Small intestine (tissue), 7 donors: ENCODE measurements at regions not wholly inside any gene's neighbourhood (a gene's known extent, or its start where the extent isn't known, plus 50 kb on each side); places are given as distances from the start of the nearest gene placed in this dataset.
"Not testable (repeated sequence)": the region's sequence is repeated elsewhere in the genome, so short reads cannot be mapped to it uniquely, and the experiment has no call there.

Source experiments
- DNase-seq, 2 donors: peaks; one replicate each; pipeline versions ENCODE4 v3.0.0 to v3.0.0-alpha.2; 2013
- FAIRE-seq: peaks from 2 replicates; lab custom pipeline; 2012; peaks lifted over from hg19 to GRCh38; lab: Jason Lieb, UNC
- H3K27ac ChIP-seq, 3 donors: one replicate each; pipeline ENCODE4 v1.5.1; 2013; ENCODE audit warnings: low read length in 2 of 3, mild to moderate bottlenecking in 2 of 3, control low read depth in 1 of 3, inconsistent platforms in 1 of 3, low read depth in 1 of 3, moderate library complexity in 1 of 3
- H3K27me3 ChIP-seq, 3 donors: one replicate each; pipeline ENCODE4 v1.6.1; 2013; ENCODE audit warnings: low read length in 3 of 3, inconsistent platforms in 1 of 3; ENCODE audit not compliant: control insufficient read depth in 3 of 3, insufficient read depth in 3 of 3
- H3K36me3 ChIP-seq, 3 donors: one replicate each; pipeline ENCODE4 v1.6.1; 2013; ENCODE audit warnings: low read length in 3 of 3, inconsistent platforms in 1 of 3, low read depth in 1 of 3, mild to moderate bottlenecking in 1 of 3, moderate library complexity in 1 of 3; ENCODE audit not compliant: control insufficient read depth in 3 of 3, insufficient read depth in 2 of 3
- H3K4me1 ChIP-seq, 3 donors: one replicate each; pipeline ENCODE4 v1.6.1; 2013; ENCODE audit warnings: low read length in 2 of 3, inconsistent platforms in 1 of 3, low read depth in 1 of 3, mild to moderate bottlenecking in 1 of 3, moderate library complexity in 1 of 3; ENCODE audit not compliant: control insufficient read depth in 3 of 3, insufficient read depth in 2 of 3
- H3K4me3 ChIP-seq, 3 donors: one replicate each; pipeline ENCODE4 v1.5.1; 2013; ENCODE audit warnings: low read length in 3 of 3, control low read depth in 1 of 3, inconsistent platforms in 1 of 3, low read depth in 1 of 3, mild to moderate bottlenecking in 1 of 3, moderate library complexity in 1 of 3
- H3K9me3 ChIP-seq, 2 donors: one replicate each; pipeline ENCODE4 v1.6.1; 2013; ENCODE audit warnings: low read depth in 1 of 2, low read length in 1 of 2; ENCODE audit not compliant: control insufficient read depth in 2 of 2, insufficient read depth in 1 of 2
- WGBS, 3 donors: extraction: QIAGEN DNeasy Blood & Tissue Kit; methylation state at CpG; one replicate each; pipeline ENCODE4 v1.1.7; 2013; 5-methylcytosine and 5-hydroxymethylcytosine counted together
- donor health status: healthy with polysubstance abuse.
- donor health status: control.
- donor health status: control.
- donor health status: Bipolar disorder and iron deficiency.
- donor health status: healthy.

GRCh38 chrX:108896349-108896748 lies 160.0 kb upstream of the IRS4 start:
- H3K27me3 ChIP-seq, FAIRE-seq, H3K4me1 ChIP-seq, H3K27ac ChIP-seq, DNase-seq, H3K36me3 ChIP-seq, H3K4me3 ChIP-seq: not testable (repeated sequence)
- peaks cover 0 to 20% of the 10 kb centered on the region in 2 donors for H3K9me3 ChIP-seq

GRCh38 chrX:108892501-108892900 lies 156.1 kb upstream of the IRS4 start:
- H3K9me3 ChIP-seq = peaks cover 0 to 20% of the 10 kb centered on the region in 2 donors
- DNase-seq = no peak
- no peak overlapping the region for H3K27ac ChIP-seq
- no peaks in the 10 kb centered on the region for H3K27me3 ChIP-seq
- no peaks in the 10 kb centered on the region for H3K4me1 ChIP-seq
- H3K36me3 ChIP-seq = no peaks in the 10 kb centered on the region
- no peak overlapping the region for H3K4me3 ChIP-seq
- no peak for FAIRE-seq

GRCh38 chrX:108875548-108875947 lies 139.2 kb upstream of the IRS4 start:
- no peak overlapping the region for H3K4me3 ChIP-seq
- H3K4me1 ChIP-seq = no peaks in the 10 kb centered on the region
- FAIRE-seq (no peak), DNase-seq (no peak)
- H3K27me3 ChIP-seq = no peaks in the 10 kb centered on the region
- H3K9me3 ChIP-seq = no peaks in the 10 kb centered on the region
- H3K27ac ChIP-seq = no peak overlapping the region
- H3K36me3 ChIP-seq = no peaks in the 10 kb centered on the region

GRCh38 chrX:108843039-108843438 lies 106.7 kb upstream of the IRS4 start:
- H3K27ac ChIP-seq, H3K4me3 ChIP-seq, H3K27me3 ChIP-seq, DNase-seq, H3K4me1 ChIP-seq, H3K9me3 ChIP-seq, H3K36me3 ChIP-seq, FAIRE-seq: not testable (repeated sequence)
- WGBS, 3 donors = 79 to 94% (median 85%) methylated on average over 1 of the region's 1 CpG

- H3K9me3 ChIP-seq = no peaks in the 10 kb centered on the region
- no peak for FAIRE-seq
- WGBS, 3 donors = 60 to 91% (median 87%) methylated on average over 4 of the region's 4 CpGs
Measured at GRCh38 chrX:108833993-108834392, 97.6 kb upstream of the IRS4 start.

GRCh38 chrX:108811891-108812290 lies 75.5 kb upstream of the IRS4 start:
- Histone ChIP-seq H3K27ac (no peak overlapping the region), H3K4me3 (no peak overlapping the region), H3K36me3 (no peaks in the 10 kb centered on the region), H3K27me3 (no peaks in the 10 kb centered on the region), H3K9me3 (no peaks in the 10 kb centered on the region), H3K4me1 (no peaks in the 10 kb centered on the region)
- DNase-seq (no peak), FAIRE-seq (no peak)

More at GRCh38 chrX:108833993-108834392, 97.6 kb upstream of the IRS4 start:
- Histone ChIP-seq H3K4me3 (no peak overlapping the region), H3K27ac (no peak overlapping the region), H3K36me3 (no peaks in the 10 kb centered on the region), H3K4me1 (no peaks in the 10 kb centered on the region), H3K27me3 (no peaks in the 10 kb centered on the region)
- no peak for DNase-seq

- no peaks in the 10 kb centered on the region for H3K4me1 ChIP-seq
- WGBS, 3 donors = 89 to 94% (median 93%) methylated on average over 3 of the region's 3 CpGs
- no peak for DNase-seq
- H3K27ac ChIP-seq = no peak overlapping the region
- H3K27me3 ChIP-seq = peaks cover 0 to 3% (median 0%) of the 10 kb centered on the region in 3 donors
- no peak for FAIRE-seq
- no peaks in the 10 kb centered on the region for H3K36me3 ChIP-seq
- H3K4me3 ChIP-seq = no peak overlapping the region
- H3K9me3 ChIP-seq = peaks cover 2 to 4% of the 10 kb centered on the region in 2 donors
Measured at GRCh38 chrX:108795240-108795639, 58.9 kb upstream of the IRS4 start.
